Common myeloid progenitor, CD34-positive (primary cell): ENCODE measurements at regions not wholly inside any gene's neighbourhood (a gene's known extent, or its start where the extent isn't known, plus 50 kb on each side); places are given as distances from the start of the nearest gene placed in this dataset.

Experiments used
- CTCF ChIA-PET: fragments of 350-600 bp; sonication (Branson Sonifier 250); formaldehyde crosslinking; loops from one replicate; lab custom pipeline; 2021; ENCODE audit warnings: antibody characterized with exemption; lab: Charles Lee
- POLR2A ChIA-PET: fragments of 350-600 bp; sonication (Branson Sonifier 250); formaldehyde crosslinking; loops from one replicate; lab custom pipeline; 2021; ENCODE audit warnings: antibody characterized with exemption; lab: Charles Lee
- DNase-seq, 3 donors: peaks; one replicate each; pipeline versions ENCODE4 v3.0.0 to v3.0.0-alpha.2; 2013
- H3K27ac ChIP-seq, 2 experiments: 1 replicate in 1 of 2; 2 replicates in 1 of 2; pipeline ENCODE4 v1.7.0; 2013; ENCODE audit warnings: inconsistent platforms in 2 of 2, low read length in 2 of 2, mild to moderate bottlenecking in 2 of 2, low read depth in 1 of 2, moderate library complexity in 1 of 2; ENCODE audit not compliant: severe bottlenecking in 2 of 2, insufficient read depth in 1 of 2, poor library complexity in 1 of 2
- H3K27me3 ChIP-seq, 5 experiments: replicated peaks in 2 of 5; 1 replicate in 3 of 5; 2 replicates in 2 of 5; pipeline versions ENCODE4 v1.6.1 to v1.7.0; 2013; ENCODE audit warnings: low read length in 4 of 5, mild to moderate bottlenecking in 2 of 5, moderate library complexity in 2 of 5, inconsistent platforms in 1 of 5; ENCODE audit not compliant: insufficient read depth in 5 of 5, control insufficient read depth in 4 of 5
- H3K36me3 ChIP-seq, 4 experiments: 1 replicate in 2 of 4; 2 replicates in 2 of 4; pipeline versions ENCODE4 v1.6.1 to v1.7.0; 2013; ENCODE audit warnings: low read length in 3 of 4, control low read depth in 1 of 4, mild to moderate bottlenecking in 1 of 4; ENCODE audit not compliant: control insufficient read depth in 4 of 4, insufficient read depth in 4 of 4
- H3K4me1 ChIP-seq, 4 experiments: 1 replicate in 3 of 4; 2 replicates in 1 of 4; pipeline versions ENCODE4 v1.6.1 to v1.7.1; 2013; ENCODE audit warnings: low read length in 3 of 4, mild to moderate bottlenecking in 3 of 4, control low read depth in 1 of 4, inconsistent platforms in 1 of 4, moderate library complexity in 1 of 4; ENCODE audit not compliant: control insufficient read depth in 4 of 4, insufficient read depth in 4 of 4; ENCODE audit errors: control extremely low read depth in 1 of 4
- H3K4me3 ChIP-seq, 7 experiments: 1 replicate in 4 of 7; 2 replicates in 3 of 7; pipeline versions ENCODE4 v1.5.1 to v1.7.0; 2013; ENCODE audit warnings: mild to moderate bottlenecking in 7 of 7, low read length in 6 of 7, moderate library complexity in 6 of 7, inconsistent platforms in 2 of 7, low read depth in 2 of 7, control low read depth in 1 of 7; ENCODE audit not compliant: insufficient read depth in 4 of 7, control insufficient read depth in 1 of 7; ENCODE audit errors: extremely low read depth in 1 of 7
- H3K9me3 ChIP-seq, 5 experiments: 1 replicate in 4 of 5; 2 replicates in 1 of 5; pipeline versions ENCODE4 v1.6.1 to v1.7.1; 2013; ENCODE audit warnings: low read length in 4 of 5, mild to moderate bottlenecking in 2 of 5, inconsistent platforms in 1 of 5, low read depth in 1 of 5, moderate library complexity in 1 of 5; ENCODE audit not compliant: control insufficient read depth in 4 of 5, insufficient read depth in 2 of 5; ENCODE audit errors: control extremely low read depth in 1 of 5
- WGBS: methylation state at CpG from one replicate; pipeline ENCODE4 v1.1.5; 2013; ENCODE audit not compliant: insufficient coverage; 5-methylcytosine and 5-hydroxymethylcytosine counted together

DNA sequence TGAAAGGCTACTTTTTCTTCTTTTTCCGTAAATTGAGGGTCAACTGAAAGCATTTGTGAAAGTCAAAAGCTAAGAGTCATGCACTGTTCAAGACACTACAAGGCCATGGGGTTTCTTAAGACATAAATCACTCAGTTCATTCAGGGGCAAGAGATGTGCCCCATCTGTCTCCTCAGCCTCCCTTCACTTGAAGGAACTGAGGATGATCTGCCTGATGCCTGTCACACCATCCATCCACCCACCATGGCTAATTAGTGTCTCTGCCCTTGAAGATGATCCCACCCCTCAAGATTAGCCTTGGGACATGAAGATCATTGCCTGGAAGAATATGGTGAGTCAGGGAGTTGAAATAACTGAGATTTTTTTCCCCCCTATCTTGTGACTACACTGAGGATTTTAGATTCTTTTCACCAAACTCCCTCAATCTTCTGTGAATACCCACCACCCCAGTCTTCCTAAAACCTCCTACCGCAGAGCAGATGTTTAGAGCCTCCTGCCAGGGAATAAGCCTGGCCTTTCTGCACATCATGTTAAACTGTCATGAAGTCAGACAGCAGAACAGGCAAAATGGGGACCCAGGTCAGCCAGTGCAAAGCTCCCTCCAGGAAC, 88.6 kb upstream of the LMO4 start:
- ChIA-PET POLR2A (no interaction called here), CTCF (interaction anchor here (0.7 to 1.3 kb wide), 3 partner anchors 8 to 53 kb away, joined by 3 to 4 read pairs (median 3); no protein-coding TSS in a partner anchor)
- Histone ChIP-seq H3K4me3 (no peak overlapping the region), H3K27me3 (peaks cover 0 to 10% (median 2%) of the 10 kb centered on the region in 5 experiments), H3K36me3 (no peaks in the 10 kb centered on the region), H3K9me3 (no peaks in the 10 kb centered on the region), H3K27ac (no peak overlapping the region), H3K4me1 (no peaks in the 10 kb centered on the region)
- WGBS: 100% methylated on average over 2 of the region's 2 CpGs
- no peak for DNase-seq

DNA sequence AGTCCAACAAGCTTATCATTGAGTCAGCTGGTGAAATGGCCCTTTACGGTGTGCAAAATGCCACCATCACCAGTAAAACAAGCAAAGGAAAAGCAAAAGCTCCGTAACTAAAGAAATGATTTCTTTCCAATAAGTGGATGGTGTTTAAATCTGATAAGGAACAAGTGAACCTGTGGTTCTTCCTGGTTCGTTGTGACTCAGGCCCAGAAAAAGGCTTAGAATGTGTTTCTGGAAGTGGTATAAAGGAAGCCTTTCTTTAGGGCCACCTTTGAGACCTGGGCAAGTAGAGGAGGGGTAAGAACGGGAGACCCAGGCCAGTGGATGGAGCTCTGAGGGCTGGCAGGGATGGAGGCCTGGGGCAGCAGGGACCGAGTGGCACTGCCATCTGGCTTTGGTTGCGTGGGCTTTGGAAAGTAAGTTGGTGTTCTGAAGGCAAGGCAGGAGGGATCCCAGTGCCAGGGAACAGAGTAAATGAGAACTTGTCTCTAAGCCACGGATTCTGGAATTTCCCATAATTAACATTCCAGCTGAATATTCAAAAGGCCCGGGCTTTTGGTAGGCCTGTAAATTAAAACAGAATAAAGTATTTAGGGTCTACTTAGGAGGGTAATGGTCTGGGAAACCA, 87.9 kb upstream of the LMO4 start:
- Histone ChIP-seq H3K9me3 (no peaks in the 10 kb centered on the region), H3K27me3 (peaks cover 0 to 7% (median 0%) of the 10 kb centered on the region in 5 experiments), H3K27ac (no peak overlapping the region), H3K4me1 (no peaks in the 10 kb centered on the region), H3K4me3 (no peak overlapping the region), H3K36me3 (no peaks in the 10 kb centered on the region)
- POLR2A ChIA-PET: interaction anchor here (0.7 kb wide), 1 partner anchor 749 kb away, joined by 4 read pairs; no protein-coding TSS in a partner anchor
- CTCF ChIA-PET: interaction anchor here (0.7 to 1.3 kb wide), 3 partner anchors 9 to 52 kb away, joined by 3 to 4 read pairs (median 3); no protein-coding TSS in a partner anchor
- 86% methylated on average over 6 of the region's 8 CpGs for WGBS
- DNase-seq: no peak

DNA sequence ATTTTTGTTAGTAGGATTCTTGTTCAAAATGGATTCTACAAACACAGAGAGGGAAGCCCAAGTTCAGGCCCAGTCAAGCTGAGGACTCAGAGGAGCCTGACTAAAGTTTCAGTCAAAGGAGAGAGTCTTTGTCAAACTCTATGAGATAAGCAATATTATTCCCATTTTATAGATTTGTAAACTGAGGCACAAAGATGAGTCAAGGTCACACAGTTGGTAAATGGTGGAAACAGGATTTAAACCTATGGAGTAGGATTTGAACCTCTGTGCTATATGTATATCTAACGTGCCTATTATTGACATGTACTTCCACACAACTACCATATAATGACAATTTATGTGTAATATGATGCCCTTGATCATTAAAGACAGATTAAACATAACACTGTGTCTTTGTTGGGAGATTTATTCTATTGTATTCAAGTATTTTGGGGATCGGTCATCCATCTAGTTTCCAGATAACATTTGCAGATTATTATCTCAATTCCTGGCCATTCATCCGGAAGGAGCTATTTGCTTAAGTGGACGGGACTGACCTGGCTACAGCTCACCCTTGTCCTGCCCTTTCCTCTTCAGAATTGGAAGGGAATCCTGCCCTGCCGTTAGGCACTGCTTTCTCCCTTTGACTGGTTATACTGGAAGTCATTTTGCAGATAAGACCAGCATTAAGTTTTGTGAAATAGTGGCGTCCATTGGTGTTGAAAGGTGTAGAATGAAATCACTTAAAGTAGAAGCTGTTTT, 86.1 kb upstream of the LMO4 start:
- no peak for DNase-seq
- Histone ChIP-seq H3K27me3 (peaks cover 0 to 7% (median 0%) of the 10 kb centered on the region in 5 experiments), H3K9me3 (peaks cover 0 to 4% (median 0%) of the 10 kb centered on the region in 5 experiments), H3K36me3 (no peaks in the 10 kb centered on the region), H3K4me3 (no peak overlapping the region), H3K27ac (no peak overlapping the region), H3K4me1 (no peaks in the 10 kb centered on the region)
- WGBS: 96% methylated on average over 3 of the region's 6 CpGs
- POLR2A ChIA-PET: no interaction called here
- CTCF ChIA-PET: no interaction called here

DNA sequence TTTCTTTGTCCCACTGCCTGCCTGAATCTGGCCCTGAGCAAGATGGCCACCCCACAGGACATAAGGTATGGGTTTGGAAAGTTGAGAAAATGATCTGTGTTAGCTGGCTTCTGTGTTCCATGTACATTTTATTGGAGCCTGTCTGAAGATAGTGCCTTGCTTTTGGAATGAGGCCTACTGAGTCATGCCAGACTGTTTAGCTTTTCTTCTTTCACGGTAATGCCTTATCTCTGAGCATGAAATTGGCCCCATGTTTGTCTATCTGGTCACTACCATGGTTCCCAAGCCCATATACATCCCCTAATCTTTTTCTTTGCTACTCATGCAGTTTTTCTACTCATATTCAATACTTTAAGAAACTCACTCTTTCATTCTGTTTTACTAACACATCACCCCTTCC, 85.1 kb upstream of the LMO4 start:
- WGBS: 100% methylated on average over 1 of the region's 1 CpG

DNA sequence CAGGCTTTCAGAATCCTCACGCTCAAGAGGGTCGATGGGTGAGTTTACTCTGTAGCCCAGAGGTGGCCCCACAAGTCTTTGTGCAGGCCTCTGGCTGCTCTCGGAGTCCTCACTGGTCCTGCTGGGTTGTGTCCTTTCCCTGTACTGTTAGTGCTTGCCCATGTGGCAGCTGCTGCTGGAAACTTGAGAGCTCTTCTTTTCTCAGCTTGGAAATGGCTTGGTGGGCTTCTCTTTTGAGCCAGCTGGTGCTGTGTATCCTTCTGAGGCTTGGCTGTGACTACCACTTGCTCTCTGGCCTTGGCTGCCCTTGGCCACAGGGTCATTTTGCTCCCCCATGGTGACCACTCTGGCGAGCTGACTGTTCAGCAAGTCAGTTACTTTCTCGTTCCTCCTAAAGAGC, 82.2 kb upstream of the LMO4 start:
- CTCF ChIA-PET: no interaction called here
- Histone ChIP-seq H3K27ac (no peak overlapping the region), H3K36me3 (no peaks in the 10 kb centered on the region), H3K4me3 (no peak overlapping the region), H3K27me3 (no peaks in the 10 kb centered on the region), H3K4me1 (no peaks in the 10 kb centered on the region), H3K9me3 (peaks cover 0 to 6% (median 0%) of the 10 kb centered on the region in 5 experiments)
- 97% methylated on average over 5 of the region's 5 CpGs for WGBS
- DNase-seq: no peak
- POLR2A ChIA-PET: no interaction called here

More for the DNA sequence above, 85.1 kb upstream of the LMO4 start:
- ChIA-PET POLR2A (no interaction called here), CTCF (interaction anchor here (1.1 kb wide), 1 partner anchor 12 kb away, joined by 4 read pairs; no protein-coding TSS in a partner anchor)
- no peak overlapping the region for H3K4me3 ChIP-seq
- H3K36me3 ChIP-seq: no peaks in the 10 kb centered on the region
- no peak for DNase-seq
- no peaks in the 10 kb centered on the region for H3K4me1 ChIP-seq
- H3K9me3 ChIP-seq: peaks cover 0 to 6% (median 0%) of the 10 kb centered on the region in 5 experiments
- H3K27ac ChIP-seq: no peak overlapping the region
- H3K27me3 ChIP-seq: peaks cover 0 to 3% (median 0%) of the 10 kb centered on the region in 5 experiments

DNA sequence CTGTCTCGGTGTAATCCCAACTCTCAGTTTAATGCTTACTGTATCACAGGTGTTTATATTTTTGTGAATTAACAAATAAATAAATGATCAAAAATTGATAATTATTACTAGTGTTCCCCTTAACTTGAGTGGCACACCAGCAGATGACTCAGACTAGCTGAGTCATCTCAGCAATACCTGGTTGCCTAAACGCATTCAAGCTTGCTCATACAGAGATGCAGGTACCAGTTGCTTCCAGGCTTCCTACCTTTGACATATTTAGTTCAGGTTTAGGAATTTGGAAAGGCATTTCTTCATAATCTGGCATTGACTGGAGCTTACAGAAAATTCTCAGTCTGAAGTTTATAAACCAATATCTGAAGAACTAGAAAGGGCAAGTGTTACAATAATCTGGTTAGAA, 78.9 kb upstream of the LMO4 start:
- no peaks in the 10 kb centered on the region for H3K27me3 ChIP-seq
- H3K4me3 ChIP-seq: no peak overlapping the region
- H3K4me1 ChIP-seq: no peaks in the 10 kb centered on the region
- ChIA-PET POLR2A (no interaction called here), CTCF (no interaction called here)
- H3K9me3 ChIP-seq: peaks cover 0 to 11% (median 0%) of the 10 kb centered on the region in 5 experiments
- no peak for DNase-seq
- no CpG with 5 or more reads among the region's 2 CpGs for WGBS
- H3K27ac ChIP-seq: no peak overlapping the region
- H3K36me3 ChIP-seq: no peaks in the 10 kb centered on the region
